HG03439 (cell line): ENCODE measurements at regions not wholly inside any gene's neighbourhood (a gene's known extent, or its start where the extent isn't known, plus 50 kb on each side); places are given as distances from the start of the nearest gene placed in this dataset.
A peak's percentile ranks its signal among the peaks of the same experiment; 100 is the strongest.
"Not testable (repeated sequence)": the region's sequence is repeated elsewhere in the genome, so short reads cannot be mapped to it uniquely, and the experiment has no call there.

Source experiments
- ATAC-seq: cut with Tn5 transposase; IDR thresholded peaks from one replicate; pipeline ENCODE4 v1.9.1; 2021; ENCODE audit warnings: mild to moderate bottlenecking, moderate library complexity; ENCODE audit not compliant: unreplicated experiment

DNA sequence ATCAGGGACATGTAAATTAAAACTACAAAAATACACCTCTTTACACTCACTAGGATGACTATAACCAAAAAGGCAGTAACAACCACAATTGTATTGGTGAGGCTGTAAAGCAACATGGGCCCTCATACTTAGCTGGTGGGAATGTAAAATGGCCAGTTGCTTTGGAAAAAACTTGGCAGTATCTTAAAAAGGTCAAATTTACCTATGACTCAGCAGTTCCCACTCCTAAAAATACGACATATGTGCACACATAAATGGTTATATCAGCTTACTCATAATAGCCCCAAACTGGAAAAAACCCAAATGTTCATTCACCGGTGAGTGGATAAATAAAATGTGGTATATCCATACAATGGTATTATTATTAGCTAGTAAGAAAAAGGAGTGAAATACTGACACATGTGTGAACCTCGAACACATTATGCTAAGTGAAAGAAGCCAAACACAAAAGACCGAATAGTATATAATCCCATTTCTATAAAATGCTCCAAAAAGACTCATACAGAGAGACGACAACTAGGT lies 391.4 kb downstream of the NPIPA8 start:
- no peak for ATAC-seq

DNA sequence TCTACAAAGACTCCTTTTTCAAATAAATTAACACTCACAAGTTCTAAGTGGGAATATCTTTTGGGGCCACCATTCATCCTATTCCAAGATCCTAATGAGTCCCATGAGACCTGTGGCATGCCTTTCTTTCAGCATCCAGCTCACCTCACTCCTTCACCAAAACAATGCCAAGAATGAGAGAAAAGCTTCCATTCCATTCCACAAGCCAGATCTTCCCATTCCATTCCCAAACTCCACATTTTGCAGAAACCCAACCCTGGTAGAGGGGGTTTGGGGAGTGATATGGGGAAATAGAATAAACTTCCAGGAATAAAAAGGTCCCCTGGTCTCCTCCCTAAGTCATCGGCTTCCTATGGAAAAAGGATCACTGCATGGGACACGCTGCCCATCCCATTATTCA lies 392.2 kb downstream of the NPIPA8 start:
- no peak for ATAC-seq

DNA sequence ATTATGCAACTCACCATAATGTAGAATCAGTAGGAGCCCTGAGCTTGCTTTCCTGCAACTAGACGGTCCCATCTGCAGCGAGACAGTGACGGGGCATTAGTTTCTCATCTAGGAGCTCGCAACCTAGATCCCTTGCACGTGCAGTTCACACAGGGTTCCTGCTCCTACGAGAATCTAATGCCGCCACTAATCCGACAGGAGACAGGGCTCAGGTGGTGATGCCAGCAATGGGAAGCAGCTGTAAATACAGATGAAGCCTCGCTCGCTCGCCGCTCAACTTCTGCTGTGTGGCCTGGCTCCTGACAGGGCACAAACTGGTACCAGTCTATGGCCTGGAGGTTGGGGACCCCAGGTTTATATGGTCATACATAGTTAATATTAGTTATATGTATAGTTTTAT lies 394.5 kb downstream of the NPIPA8 start:
- ATAC-seq, result no peak

DNA sequence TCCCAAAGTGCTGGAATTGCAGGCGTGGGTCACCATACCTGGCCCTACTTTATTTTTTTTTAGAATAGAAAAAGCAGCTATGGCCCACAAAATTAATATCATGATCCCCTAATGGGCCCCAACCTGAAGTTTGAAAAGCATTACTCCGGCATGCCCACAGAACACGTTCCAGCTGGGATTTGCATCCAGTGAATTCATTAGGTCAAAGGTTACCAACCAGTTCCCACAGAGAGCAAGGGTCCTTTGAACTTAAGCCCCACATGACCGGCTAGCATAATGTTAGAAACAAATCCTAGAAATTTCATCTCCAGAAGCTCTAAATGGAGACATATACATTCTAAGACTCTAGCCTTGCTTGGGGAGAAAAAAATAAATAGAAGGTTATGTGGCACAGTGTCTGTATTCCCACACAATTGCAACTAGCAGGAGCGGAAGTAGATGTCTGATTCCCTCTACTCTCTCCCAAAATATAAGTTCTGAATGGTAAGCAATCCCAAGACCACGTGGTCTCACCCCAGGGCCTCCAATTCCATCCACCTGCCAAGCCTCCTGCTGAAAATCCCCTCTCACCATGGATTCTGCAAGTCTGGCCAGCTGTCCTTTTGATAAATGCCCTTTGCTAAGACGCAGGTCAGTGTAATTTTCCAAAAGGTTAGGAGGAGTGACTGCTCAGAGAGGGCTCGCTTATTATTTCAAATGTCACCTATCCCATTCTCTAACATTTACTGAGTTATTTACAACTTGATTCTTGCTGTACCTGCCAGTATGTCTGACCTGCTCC lies 395.8 kb downstream of the NPIPA8 start:
- no peak for ATAC-seq

DNA sequence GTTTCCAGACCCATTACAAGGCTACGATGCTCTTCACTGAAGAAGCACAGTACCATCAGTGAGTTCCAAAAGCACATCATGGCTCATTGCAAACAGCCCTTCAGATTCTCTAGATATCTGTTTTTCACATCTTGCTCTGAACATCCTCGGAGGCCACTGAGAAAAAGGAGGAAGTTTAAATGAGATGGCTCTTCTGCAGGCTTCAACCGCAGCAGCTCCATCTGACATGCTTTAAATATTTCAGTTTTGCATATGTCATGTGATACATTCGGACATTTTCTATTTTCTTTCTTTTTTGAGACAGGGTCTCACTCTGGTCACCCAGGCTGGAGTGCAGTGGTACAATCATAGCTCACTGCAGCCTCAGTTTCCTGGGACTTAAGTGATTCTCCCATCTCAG lies 396.8 kb downstream of the NPIPA8 start:
- ATAC-seq, result peak; percentile 42

DNA sequence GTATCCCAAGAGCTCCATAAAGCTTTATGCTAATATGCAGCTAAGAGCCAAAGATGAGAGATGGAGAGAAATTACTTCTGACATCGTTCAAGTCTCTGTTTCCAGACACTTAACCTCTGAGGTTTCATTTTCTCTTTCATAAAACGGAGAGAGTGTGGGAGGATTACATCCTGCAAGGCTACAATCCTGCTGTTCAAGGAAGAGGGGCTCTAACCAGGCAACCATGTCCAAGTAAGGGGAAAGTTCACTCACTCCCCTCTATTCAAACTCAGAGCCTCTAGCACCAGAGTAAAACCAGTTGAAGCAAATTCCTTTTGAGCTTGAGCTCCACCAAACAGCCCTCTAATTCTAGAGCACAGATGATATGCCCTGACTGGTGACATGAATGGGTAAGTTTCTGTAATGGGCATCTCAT lies 397.4 kb downstream of the NPIPA8 start:
- ATAC-seq, result peak; percentile 57

DNA sequence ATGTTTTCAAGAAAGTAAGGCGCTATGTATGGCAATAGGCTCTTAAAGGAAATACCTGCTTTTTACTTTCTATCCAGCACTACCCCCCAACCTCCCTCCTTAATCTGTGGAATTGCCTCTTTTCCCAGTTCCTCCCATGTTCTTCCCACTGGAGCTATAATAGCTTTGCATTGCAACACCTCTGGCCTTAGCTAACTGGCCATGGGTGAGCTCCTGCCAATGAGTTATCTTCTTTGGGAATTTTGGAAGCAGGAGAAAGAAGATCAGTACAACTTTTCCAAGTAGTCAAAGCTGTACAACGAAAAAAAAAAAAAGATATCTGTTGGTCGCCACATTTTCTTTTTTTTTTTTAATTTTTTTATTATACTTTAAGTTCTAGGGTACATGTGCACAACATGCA lies 398.0 kb downstream of the NPIPA8 start:
- ATAC-seq, result no peak

DNA sequence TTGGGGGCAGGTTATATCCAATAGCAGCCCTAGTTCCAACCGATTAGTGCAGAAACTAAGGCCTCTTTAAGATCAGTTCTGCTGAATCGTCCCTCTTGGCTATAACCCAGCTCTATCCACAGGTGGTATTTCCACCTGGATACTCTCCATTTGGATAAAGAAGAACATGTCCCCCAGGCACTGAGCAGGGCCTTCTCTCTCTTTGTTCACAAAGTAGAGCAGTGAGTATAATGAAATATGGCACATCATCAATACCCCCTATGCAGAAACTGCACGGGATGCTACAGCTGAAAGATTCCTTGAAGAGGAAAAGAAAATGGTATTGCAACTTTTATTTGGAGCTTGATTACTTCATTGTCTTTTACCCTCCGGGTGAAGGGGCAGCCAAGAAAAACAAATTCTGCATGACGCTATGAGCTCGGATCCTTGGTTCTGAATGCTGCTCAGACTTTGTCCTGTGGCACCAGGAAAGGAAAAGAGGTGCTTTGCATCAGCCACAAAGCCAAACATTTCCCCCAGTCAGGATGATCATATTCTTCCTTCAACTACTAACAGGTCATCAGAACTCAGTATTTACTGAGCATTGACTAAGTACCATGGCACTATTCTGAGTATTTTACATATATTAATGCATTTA lies 399.7 kb downstream of the NPIPA8 start:
- no peak for ATAC-seq

DNA sequence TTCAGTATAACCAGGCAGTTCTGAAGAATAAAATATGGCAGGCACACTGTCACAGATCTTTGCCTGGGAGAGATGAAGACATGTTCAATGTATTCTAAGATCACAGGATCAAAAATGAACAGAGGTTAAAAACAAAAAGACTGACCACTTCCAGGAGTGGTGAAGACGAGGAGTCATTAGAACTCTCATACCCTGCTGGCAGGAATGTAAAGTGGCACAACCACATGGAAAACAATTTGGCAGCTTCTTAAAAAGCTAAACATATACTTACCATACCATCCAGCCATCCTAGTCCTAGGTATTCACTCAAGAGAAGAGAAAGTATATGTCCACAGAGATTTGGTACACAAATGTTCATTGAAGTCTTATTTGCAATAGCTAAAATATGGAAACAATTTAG lies 406.3 kb downstream of the NPIPA8 start:
- ATAC-seq, result no peak

DNA sequence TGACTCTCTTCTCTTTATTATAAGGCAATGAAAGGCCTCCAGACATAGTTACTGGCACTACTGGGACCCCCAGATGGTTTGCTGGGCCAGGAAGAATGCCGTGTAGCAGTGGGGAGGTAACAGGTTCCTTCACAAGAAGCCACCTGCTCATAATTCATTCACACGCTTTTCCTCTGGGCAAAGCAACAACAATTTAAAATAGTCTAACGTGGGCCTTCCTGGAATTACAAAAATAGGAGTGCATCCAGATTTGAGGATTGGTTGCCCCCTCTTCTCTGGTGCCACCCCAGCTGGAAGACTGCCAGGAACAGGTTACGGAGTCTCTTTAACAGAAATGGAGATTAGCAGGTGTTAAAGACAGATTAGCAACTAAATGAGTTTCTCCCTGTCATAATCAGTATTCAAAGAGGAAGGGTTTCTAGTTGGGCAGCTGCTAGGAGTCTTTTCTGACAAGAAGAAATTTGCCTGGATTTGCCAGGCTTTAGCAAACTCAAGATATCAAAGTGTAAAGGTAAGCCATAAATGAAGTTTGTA lies 409.6 kb downstream of the NPIPA8 start:
- ATAC-seq, result no peak

DNA sequence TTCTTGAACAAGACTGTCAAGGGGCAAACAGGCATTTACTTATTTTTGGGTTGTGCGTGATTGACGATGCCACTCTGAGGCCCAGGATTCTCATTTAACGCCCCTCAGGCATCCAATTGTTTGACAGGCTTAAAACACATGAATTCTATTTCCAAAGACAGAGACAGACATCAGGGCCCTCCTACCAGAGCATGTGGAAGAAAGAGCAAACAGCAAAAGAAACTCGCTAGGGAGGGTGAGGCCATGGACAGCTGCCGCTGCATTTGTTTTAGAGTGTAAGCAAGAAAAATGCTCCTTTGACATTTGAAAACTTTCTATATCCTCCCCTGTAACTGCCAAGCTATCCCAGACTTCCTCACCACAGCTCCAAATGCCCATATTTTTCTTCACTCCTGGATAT lies 410.1 kb downstream of the NPIPA8 start:
- no peak for ATAC-seq

DNA sequence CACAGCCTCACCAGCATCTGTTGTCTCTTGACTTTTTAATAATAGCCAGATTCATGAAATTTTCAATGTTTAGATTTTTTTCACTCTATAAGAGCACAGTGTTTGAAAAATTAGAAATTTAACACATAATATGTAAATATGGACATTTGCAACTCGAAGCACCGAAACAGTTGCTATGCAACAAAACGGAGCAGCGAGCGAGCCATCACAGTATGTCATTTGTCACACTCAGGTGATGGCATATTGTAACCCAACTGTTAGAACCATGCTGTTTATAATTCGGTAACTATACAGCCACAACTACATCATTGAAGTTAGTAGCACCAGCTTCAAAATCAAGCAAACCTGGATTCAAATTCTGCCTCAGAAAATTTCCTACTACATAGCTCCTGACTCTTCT lies 410.8 kb downstream of the NPIPA8 start:
- no peak for ATAC-seq

DNA sequence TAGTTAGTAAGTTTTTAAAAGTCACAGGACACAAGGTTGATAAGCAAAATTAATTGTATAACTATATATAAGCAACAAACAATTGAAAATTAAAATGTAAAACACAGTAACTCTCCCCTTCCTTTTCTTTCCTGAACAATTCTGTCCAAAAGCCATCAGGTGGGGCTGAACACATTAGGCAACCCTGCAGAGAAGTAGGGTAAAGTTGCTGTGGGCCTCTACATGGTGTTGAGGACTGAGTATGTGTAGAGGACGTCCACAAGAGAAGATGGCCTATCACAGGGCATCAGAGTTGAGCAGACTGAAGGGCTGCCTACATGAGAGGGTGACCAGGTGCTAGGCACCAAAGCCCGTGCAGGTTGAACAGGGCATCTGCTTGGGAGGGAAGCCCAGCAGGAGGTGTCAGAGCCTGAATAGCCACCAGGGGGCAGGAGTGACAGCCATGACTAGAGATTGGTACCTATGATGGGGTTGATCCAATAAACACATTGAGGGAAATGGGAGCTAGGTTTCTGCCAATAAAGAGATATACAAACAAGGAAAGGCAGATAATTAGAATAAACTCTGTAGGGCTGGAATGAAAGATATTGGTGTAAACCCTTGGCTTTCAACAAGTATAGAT lies 415.1 kb downstream of the NPIPA8 start:
- ATAC-seq, result no peak

DNA sequence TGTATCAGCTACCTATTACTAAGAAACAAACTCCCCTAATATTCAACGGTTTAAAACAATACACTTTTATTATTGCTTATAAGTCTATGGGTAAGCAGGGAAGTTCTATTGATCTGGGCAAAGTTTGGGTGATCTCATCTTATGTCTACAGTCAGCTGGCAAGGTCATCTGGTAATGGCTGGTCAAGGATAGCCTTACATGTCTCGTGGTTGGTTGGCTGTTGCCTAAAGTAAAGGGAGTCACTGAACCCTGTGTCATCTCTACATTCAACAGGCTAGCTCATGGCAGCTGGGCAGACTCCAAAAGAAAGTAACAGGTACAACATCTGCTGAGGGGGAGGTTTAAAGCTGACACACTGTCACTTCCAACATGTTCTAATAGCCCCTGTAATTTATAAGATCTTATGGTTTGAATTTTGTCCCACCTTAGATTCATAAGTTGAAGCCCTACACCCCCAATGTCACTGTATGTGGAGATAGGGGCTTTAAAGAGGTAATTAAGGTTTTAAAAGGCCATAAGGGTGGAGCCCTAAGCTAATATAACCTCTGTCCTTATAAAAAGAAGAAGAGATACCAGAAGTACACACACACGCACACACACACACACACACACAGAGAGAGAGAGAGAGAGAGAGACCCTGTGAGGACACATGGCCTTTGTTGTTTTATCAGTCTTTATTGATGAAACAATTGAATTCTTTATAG lies 419.1 kb downstream of the NPIPA8 start:
- no peak for ATAC-seq

DNA sequence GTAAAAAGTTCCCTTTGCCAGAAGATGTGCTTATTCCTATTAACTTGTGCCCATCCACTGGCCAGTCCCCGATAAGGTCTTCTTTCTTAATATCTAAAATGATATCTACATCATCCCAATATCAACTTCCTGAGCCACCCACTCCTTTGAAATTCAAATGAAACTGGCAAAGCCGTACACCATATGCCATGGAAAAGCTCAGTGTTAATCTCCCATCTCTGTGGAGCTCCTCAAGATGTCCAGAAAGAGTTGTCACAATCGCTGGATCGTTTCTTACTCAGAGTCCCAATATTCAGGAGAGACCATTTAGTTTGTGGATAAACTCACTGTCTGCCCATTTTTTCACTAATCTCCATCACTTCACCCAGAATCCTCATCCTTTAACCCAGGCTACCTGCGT lies 420.7 kb downstream of the NPIPA8 start:
- no peak for ATAC-seq

DNA sequence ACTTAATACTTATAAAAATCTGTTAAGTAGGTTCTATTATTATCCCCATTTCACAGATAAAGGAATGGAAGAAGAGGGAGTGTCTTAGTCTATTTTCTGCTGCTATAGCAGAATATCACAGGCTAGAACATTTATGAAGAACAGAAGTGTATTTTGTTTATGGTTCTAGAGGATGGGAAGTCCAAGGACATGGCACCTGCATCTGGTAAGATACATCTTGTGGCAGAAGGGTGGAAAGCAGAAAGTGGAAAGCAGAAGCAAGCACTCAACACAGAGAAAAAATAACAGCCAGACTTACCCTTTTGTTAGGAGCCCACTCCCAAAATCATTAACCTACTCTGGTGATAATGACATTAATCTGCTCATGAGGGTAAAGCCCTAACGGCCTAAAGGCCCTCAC lies 422.4 kb downstream of the NPIPA8 start:
- ATAC-seq, result no peak

DNA sequence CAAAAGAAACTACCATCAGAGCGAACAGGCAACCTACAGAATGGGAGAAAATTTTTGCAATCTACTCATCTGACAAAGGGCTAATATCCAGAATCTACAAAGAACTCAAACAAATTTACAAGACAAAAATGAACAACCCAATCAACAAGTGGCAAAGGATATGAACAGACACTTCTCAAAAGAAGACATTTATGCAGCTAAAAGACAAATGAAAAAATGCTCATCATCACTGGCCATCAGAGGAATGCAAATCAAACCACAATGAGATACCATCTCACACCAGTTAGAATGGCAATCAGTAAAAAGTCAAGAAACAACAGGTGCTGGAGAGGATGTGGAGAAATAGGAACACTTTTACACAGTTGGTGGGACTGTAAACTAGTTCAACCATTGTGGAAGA lies 425.0 kb downstream of the NPIPA8 start:
- not testable (repeated sequence) for ATAC-seq

DNA sequence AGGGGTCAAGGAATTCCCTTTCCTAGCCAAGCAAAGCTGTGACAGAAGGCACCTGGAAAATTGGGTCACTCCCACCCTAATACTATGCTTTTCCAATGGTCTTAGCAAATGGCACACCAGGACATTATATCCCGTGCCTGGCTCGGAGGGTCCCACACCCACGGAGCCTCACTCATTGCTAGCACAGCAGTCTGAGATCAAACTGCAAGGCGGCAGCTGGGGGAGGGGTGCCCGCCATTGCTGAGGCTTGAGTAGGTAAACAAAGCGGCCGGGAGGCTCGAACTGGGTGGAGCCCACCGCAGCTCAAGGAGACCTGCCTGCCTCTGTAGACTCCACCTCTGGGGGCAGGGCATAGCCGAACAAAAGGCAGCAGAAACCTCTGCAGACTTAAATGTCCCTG lies 429.9 kb downstream of the NPIPA8 start:
- not testable (repeated sequence) for ATAC-seq

DNA sequence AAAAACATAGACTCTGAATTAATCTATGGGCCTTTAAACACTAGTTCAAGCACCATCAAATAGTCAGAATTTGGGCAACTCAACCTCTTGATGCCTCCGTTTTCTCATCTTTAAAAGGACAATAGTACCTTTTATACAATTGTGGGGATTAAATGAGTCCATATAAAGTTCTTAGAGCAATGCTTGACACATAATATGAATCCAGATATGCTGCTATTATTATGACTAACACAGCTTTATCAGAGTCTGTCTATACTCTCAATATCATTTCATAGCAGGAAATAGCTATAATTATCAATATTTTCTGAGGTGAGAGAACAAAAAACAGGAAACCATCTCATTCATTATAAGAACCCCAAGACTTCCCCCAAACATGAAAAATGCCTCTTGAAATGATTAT lies 430.5 kb upstream of the XYLT1 start:
- ATAC-seq, result no peak

DNA sequence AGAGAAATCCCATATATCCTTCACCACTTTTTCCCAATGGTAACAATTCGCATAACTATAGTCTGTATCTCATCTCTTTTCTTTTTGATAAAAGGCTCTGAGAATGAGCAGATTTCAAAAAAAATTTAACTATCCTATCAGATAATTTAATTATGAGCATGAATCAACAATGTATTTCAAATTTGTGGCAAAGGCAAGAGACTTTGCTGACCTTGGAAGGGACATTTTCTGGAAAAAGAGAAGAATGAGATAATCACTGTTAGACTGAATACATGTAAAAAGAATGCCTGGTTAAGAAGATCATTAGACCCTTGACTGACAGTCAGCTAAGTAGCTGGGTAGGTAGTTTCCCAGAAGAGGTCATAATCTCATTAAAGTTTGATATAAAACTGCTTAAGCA lies 428.4 kb upstream of the XYLT1 start:
- ATAC-seq, result no peak

DNA sequence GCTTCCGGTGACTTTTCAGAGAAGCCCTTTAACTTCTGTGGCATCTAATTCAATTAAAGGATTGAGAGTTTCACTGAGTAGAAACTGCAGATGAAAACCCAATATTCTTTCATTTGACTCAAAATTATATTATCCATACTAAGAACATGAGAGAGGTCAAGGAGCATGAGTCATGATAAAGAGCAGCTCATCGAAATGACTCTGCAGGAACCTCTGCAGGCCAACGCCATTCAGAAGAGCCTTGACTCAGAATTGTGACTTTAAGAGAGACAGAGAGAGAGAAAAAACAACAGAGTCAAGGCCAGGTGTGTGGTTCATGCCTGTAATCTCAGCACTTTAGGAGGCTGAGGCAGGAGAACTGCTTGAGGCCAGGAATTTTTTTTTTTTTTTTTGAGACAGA lies 417.2 kb upstream of the XYLT1 start:
- ATAC-seq, result no peak
